AG04449 (cell line): ENCODE measurements at regions not wholly inside any gene's neighbourhood (a gene's known extent, or its start where the extent isn't known, plus 50 kb on each side); places are given as distances from the start of the nearest gene placed in this dataset.

Source experiments
- CTCF ChIA-PET: fragments of 350-600 bp; formaldehyde crosslinking; extraction: SDS; loops from one replicate; lab custom pipeline; 2021; ENCODE audit warnings: antibody characterized with exemption; lab: Yijun Ruan, JAX
- POLR2A ChIA-PET: fragments of 400-600, 350-600 bp; formaldehyde crosslinking; extraction: SDS; loops from one replicate; lab custom pipeline; 2020; ENCODE audit warnings: antibody characterized with exemption, inconsistent platforms; lab: Yijun Ruan, JAX
- DNase-seq: peaks from one replicate; pipeline ENCODE4 v3.0.0-alpha.2; 2010; ENCODE audit warnings: low read depth, low spot score
- H3K4me3 ChIP-seq: 2 replicates; pipeline ENCODE4 v1.5.1; 2011; ENCODE audit warnings: low read depth, mild to moderate bottlenecking, control low read depth, low read length
- TF ChIP-seq, protein P1 (sequence below): IDR thresholded peaks from one replicate; pipeline ENCODE4 v1.5.1; 2011; ENCODE audit warnings: mild to moderate bottlenecking, moderate library complexity, low read length, control low read depth, inconsistent platforms; ENCODE audit not compliant: insufficient read depth; ENCODE audit errors: missing control alignments

DNA sequence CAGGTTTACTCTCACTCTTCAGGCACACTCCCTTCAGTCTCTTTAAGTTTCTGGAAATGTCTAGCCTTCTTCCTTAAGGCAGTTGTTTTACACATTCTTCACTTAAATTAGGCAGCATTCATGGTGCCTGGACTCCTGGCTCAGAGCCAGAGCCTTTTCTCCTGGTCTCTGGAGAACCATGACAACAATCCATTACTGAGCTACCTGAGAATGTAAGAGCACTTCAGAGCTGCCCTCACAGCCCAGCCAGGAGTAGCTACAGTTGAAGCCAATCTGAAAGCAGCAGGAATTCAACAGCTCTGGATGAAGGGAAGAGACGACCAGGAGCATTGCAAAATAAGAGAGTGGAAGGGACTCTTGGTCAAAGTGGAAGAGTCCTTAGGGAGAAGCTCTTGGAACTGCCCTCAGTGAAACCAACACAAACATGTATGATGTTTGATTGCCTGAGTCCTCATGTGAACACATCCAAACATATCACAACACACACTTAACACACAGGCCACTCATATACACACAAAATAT, 416.8 kb upstream of the SPTLC3 start:
- ChIA-PET CTCF (no interaction called here), POLR2A (no interaction called here)
- no peak for DNase-seq
- no peak overlapping the region for H3K4me3 ChIP-seq
- TF ChIP-seq, protein P1, sequence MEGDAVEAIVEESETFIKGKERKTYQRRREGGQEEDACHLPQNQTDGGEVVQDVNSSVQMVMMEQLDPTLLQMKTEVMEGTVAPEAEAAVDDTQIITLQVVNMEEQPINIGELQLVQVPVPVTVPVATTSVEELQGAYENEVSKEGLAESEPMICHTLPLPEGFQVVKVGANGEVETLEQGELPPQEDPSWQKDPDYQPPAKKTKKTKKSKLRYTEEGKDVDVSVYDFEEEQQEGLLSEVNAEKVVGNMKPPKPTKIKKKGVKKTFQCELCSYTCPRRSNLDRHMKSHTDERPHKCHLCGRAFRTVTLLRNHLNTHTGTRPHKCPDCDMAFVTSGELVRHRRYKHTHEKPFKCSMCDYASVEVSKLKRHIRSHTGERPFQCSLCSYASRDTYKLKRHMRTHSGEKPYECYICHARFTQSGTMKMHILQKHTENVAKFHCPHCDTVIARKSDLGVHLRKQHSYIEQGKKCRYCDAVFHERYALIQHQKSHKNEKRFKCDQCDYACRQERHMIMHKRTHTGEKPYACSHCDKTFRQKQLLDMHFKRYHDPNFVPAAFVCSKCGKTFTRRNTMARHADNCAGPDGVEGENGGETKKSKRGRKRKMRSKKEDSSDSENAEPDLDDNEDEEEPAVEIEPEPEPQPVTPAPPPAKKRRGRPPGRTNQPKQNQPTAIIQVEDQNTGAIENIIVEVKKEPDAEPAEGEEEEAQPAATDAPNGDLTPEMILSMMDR = no peak

DNA sequence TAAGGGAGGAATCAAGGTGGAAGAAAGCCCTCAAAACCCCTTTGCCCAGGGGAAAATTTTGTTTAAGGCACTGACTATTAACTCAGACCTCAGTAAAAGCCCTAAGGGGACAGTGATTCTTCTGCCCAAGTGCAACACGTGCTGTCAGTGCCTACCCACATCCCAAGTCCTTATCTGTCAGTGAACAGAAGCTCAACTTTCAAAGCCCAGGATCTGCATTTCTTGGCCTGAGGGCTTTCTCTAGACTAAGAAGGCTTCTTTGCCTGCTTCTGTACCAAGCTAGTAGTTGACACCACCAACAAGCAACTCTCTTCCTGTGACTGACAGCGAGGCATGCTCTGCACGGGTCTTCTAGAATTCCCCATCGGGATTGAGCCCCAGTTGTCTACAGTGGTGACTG, 416.0 kb upstream of the SPTLC3 start:
- DNase-seq = no peak
- ChIA-PET POLR2A (no interaction called here), CTCF (no interaction called here)
- no peak overlapping the region for H3K4me3 ChIP-seq
- TF ChIP-seq, protein P1 = no peak

DNA sequence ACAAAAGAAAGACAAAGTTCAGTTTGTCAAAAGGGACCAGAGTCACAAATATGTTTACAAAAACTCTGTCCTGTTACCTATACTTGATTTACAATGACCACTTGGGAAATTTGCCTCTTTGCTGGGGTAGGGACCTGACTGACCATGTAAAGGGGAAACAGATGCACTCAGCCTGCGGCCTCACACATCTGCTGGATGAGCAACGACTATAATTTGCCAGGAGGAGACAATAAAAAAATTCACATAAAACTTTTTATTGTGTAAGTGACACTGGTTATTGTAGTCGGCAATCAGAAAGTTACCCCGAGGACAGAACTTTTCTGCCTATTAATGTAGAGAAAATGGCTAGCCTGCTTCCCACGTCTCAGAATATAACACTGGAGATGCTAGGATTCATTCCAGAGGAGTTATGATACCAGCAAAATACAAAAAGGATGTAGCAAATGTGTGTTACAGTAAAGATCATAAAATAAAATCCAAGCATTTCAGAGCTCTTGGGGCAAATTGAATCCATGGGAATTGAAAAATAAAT, 415.4 kb upstream of the SPTLC3 start:
- no peak for DNase-seq
- ChIA-PET POLR2A (no interaction called here), CTCF (no interaction called here)
- no peak overlapping the region for H3K4me3 ChIP-seq
- TF ChIP-seq, protein P1 = no peak

DNA sequence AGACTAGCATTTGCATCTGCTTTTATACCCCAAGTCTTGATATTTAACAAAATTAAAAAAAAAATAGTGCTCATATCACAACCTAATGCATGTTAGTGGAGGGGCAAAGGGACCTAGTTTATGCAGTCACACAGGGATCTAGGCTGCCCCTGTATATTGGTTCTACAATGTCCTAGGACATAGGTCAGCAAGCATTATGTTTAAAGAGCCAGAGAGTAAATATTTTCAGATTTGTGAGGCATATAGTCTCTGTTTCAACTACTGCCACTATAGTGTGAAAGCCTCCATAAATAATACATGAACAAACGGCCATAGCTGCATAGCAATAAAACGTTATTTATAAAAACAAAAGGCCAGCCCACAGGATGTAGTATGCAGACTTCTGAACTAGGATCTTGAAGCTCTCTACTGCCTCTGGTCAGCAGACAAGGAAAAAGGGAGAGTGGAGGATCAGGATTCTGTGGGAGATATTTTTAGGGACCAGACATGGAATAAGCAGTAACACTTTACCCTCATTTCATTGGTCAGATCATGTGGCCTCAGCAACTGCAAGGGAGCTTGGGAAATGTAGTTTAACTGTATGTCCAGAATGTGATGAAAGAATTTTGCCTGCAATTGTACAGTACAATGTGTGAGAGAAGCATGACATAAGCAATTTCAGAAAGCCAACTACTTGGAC, 414.2 kb upstream of the SPTLC3 start:
- DNase-seq = no peak
- no peak overlapping the region for H3K4me3 ChIP-seq
- POLR2A ChIA-PET = no interaction called here
- TF ChIP-seq, protein P1 = no peak
- CTCF ChIA-PET = no interaction called here

DNA sequence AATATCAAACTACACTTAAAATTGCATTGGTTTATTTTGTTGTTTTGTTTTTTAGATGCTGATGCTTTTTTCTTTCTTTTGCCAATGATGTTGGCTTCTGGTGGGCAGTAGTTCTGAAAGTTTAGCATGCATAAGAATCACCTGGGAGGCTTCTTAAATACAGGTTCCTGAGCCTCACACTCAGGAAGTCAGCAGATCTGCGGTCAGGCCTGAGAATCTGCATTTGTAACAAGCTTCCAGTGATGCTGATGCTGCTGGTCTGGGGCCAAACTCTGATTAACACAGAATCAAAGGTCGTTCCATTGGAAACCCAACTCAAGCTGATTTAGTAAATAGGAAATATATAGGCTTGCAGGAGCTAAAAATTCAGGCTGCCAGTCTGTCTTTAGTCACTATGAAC, 412.9 kb upstream of the SPTLC3 start:
- H3K4me3 ChIP-seq = no peak overlapping the region
- CTCF ChIA-PET = no interaction called here
- DNase-seq = no peak
- TF ChIP-seq, protein P1 = no peak
- POLR2A ChIA-PET = no interaction called here

DNA sequence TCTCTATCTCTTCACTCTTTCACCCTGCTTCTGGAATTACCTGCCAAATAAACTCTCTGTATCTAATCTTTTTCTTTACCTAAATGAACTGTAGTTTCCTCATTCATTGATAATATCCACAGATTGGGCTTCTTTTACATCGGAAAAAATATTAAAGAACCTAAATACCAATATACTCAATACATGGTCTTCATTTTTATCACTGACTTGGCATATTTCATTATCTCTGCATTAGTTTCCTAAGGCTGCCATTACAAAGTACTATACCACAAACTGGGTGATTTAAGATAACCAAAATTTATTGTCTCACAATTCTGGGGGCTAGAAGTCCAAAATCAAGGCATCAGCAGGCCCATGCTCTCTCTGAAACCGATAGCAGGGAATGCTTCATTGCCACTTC, 411.9 kb upstream of the SPTLC3 start:
- ChIA-PET CTCF (no interaction called here), POLR2A (no interaction called here)
- TF ChIP-seq, protein P1 = no peak
- DNase-seq = no peak
- H3K4me3 ChIP-seq = no peak overlapping the region
